Tibial nerve (tissue), 4 donors: ENCODE measurements at regions not wholly inside any gene's neighbourhood (a gene's known extent, or its start where the extent isn't known, plus 50 kb on each side); places are given as distances from the start of the nearest gene placed in this dataset.

Experiments used
- CTCF ChIP-seq, 5 experiments: fragments of 200-600 bp in 3 of 5; fragments of 450-650 bp in 2 of 5; sonication (generic) in 3 of 5; IDR thresholded peaks; one replicate each; pipeline ENCODE4 v1.5.1; 2016 to 2019; ENCODE audit warnings: antibody characterized with exemption in 5 of 5, mild to moderate bottlenecking in 3 of 5, moderate library complexity in 2 of 5
- EP300 ChIP-seq, 2 donors: sonication (generic); formaldehyde crosslinking; IDR thresholded peaks; one replicate each; pipeline ENCODE4 v1.6.1; 2017; ENCODE audit warnings: antibody characterized with exemption in 2 of 2, mild to moderate bottlenecking in 1 of 2

- TF ChIP-seq CTCF (IDR thresholded peaks at IDR 0.05) (no peak), EP300 (IDR thresholded peaks at IDR 0.05) (no peak)
Measured at GRCh38 chr5:18461766-18462165, 827.5 kb downstream of the TAF11L14 start.
